ENCODE measurements at regions not wholly inside any gene's neighbourhood (a gene's known extent, or its start where the extent isn't known, plus 50 kb on each side); places are given as distances from the start of the nearest gene placed in this dataset.

GRCh38 chr4:55723403-55723802 is 87.3 kb upstream of the NMU start:
- no peaks in the 10 kb centered on the region for H3K4me1 Mint-ChIP-seq (ENCODE audit: unreplicated experiment)

GRCh38 chr4:55725057-55725456 is 89.0 kb upstream of the NMU start:
- TF ChIP-seq, protein P1, sequence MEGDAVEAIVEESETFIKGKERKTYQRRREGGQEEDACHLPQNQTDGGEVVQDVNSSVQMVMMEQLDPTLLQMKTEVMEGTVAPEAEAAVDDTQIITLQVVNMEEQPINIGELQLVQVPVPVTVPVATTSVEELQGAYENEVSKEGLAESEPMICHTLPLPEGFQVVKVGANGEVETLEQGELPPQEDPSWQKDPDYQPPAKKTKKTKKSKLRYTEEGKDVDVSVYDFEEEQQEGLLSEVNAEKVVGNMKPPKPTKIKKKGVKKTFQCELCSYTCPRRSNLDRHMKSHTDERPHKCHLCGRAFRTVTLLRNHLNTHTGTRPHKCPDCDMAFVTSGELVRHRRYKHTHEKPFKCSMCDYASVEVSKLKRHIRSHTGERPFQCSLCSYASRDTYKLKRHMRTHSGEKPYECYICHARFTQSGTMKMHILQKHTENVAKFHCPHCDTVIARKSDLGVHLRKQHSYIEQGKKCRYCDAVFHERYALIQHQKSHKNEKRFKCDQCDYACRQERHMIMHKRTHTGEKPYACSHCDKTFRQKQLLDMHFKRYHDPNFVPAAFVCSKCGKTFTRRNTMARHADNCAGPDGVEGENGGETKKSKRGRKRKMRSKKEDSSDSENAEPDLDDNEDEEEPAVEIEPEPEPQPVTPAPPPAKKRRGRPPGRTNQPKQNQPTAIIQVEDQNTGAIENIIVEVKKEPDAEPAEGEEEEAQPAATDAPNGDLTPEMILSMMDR (IDR thresholded peaks at IDR 0.05; ENCODE audit: unreplicated experiment), result no peak
- Mint-ChIP-seq H3K4me1 (ENCODE audit: unreplicated experiment) (no peaks in the 10 kb centered on the region), H3K9me3 (ENCODE audit: unreplicated experiment) (no peaks in the 10 kb centered on the region), H3K4me3 (ENCODE audit: unreplicated experiment) (no peak overlapping the region), H3K27me3 (ENCODE audit: unreplicated experiment) (peaks cover under 1% of the 10 kb centered on the region), H3K36me3 (ENCODE audit: low read depth, unreplicated experiment) (no peaks in the 10 kb centered on the region), H3K27ac (ENCODE audit: unreplicated experiment) (no peak overlapping the region)
- no peak for DNase-seq (ENCODE audit: low spot score)

More at GRCh38 chr4:55723403-55723802, 87.3 kb upstream of the NMU start:
- Mint-ChIP-seq H3K27me3 (ENCODE audit: unreplicated experiment) (no peaks in the 10 kb centered on the region), H3K36me3 (ENCODE audit: low read depth, unreplicated experiment) (no peaks in the 10 kb centered on the region), H3K4me3 (ENCODE audit: unreplicated experiment) (no peak overlapping the region), H3K9me3 (ENCODE audit: unreplicated experiment) (no peaks in the 10 kb centered on the region), H3K27ac (ENCODE audit: unreplicated experiment) (no peak overlapping the region)
- no peak for DNase-seq (ENCODE audit: low spot score)
- TF ChIP-seq, protein P1 (IDR thresholded peaks at IDR 0.05; ENCODE audit: unreplicated experiment), result no peak

DNA sequence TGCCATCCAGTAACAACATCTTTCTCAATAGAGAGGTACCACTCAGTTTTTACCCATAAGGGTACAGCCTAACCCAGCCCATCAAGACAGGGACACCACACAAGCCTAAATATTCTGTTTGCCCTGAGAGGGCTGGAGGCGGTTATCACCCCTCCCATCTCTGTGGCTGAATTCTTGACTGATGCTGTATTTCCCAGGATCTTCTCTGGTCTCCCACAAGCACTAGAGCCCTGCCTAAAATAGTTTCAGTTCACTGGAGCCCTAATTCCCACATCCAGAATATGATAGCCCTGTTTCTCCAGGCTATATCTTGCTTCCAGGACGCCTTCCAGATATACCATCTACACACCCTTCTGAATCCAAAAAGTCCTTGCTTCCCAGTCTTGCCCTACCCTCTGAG is 91.6 kb upstream of the NMU start:
- Mint-ChIP-seq H3K27ac (ENCODE audit: unreplicated experiment) (no peak overlapping the region), H3K36me3 (ENCODE audit: low read depth, unreplicated experiment) (no peaks in the 10 kb centered on the region), H3K9me3 (ENCODE audit: unreplicated experiment) (no peaks in the 10 kb centered on the region), H3K4me1 (ENCODE audit: unreplicated experiment) (no peaks in the 10 kb centered on the region), H3K4me3 (ENCODE audit: unreplicated experiment) (no peak overlapping the region), H3K27me3 (ENCODE audit: unreplicated experiment) (peaks cover 2% of the 10 kb centered on the region)
- TF ChIP-seq, protein P1 (IDR thresholded peaks at IDR 0.05; ENCODE audit: unreplicated experiment), result no peak
- no peak for DNase-seq (ENCODE audit: low spot score)

GRCh38 chr4:55729351-55730279 is 90.0 kb upstream of the EXOC1L start:
- H3K36me3 Mint-ChIP-seq (ENCODE audit: low read depth, unreplicated experiment), result no peaks in the 10 kb centered on the region
- no peak for DNase-seq (ENCODE audit: low spot score)

More at GRCh38 chr4:55729351-55730279, 90.0 kb upstream of the EXOC1L start:
- Mint-ChIP-seq H3K4me3 (ENCODE audit: unreplicated experiment) (no peak overlapping the region), H3K4me1 (ENCODE audit: unreplicated experiment) (no peaks in the 10 kb centered on the region), H3K27me3 (ENCODE audit: unreplicated experiment) (peaks cover 2% of the 10 kb centered on the region), H3K9me3 (ENCODE audit: unreplicated experiment) (no peaks in the 10 kb centered on the region), H3K27ac (ENCODE audit: unreplicated experiment) (no peak overlapping the region)
- TF ChIP-seq, protein P1 (IDR thresholded peaks at IDR 0.05; ENCODE audit: unreplicated experiment), result no peak
